ENCODE measurements at regions not wholly inside any gene's neighbourhood (a gene's known extent, or its start where the extent isn't known, plus 50 kb on each side); places are given as distances from the start of the nearest gene placed in this dataset.
"Not testable (repeated sequence)": the region's sequence is repeated elsewhere in the genome, so short reads cannot be mapped to it uniquely, and the experiment has no call there.

DNA sequence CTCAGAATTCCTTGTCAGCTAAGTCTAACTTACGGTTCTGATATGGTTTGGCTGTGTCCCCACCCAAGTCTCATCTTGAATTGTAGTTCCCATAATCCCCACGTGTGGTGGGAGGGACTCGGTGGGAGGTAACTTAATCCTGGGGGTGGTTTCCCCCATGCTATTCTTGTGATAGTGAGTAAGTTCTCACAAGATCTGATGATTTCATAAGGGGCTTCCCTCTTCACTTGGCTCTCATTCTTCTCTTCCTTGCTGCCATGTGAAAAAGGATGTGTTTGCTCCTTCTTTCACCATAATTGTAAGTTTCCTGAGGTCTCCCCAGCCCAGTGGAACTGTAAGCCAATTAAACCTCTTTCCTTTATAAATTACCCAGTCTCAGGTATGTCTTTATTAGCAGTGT, 163.0 kb downstream of the PMAIP1 start:
- not testable (repeated sequence) for DNase-seq (ENCODE audit: low read depth)

- DNase-seq (ENCODE audit: low read depth) = no peak
Observed at GRCh38 chr18:60062396-60062795, 162.6 kb downstream of the PMAIP1 start.

DNA sequence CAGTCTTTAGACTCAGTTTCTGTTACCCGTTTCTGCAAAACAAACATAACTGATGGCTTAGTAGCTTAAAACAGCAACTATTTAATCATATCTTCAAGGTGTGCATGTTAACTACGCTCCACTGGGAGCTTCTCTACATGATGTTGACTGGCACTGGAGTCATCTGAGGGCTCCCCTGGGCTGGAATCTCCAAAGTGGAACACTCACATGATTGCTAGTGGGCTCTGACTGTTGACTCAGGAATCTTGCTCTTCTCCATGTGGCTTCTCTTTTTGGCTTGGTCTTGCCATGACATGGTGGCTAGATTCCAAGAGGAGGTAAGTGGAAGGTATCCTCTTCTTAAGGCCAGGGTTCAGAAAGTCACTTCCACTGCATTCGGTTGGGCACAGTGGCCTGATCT, 160.8 kb downstream of the PMAIP1 start:
- no peak for DNase-seq (ENCODE audit: low read depth)

DNA sequence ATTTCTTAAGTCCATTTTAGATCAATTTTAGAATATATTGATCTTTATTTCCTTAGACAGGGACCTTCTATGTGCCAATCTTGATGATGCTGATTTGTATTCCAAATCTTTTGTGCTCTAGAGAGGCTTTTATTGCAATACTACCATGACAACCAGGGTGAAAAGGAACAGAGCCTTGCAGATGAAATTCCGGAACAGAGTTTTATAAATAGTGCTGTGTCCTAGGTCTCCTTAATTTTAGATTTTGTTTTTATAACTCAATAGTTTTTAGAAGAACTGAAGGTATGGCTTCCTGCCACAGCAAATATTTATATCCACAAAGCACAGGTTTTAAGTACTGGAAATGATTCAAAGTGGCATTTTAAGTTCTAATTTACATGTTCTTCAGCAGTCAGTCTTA, 160.2 kb downstream of the PMAIP1 start:
- DNase-seq (ENCODE audit: low read depth) = no peak

GRCh38 chr18:60059216-60059615, 159.4 kb downstream of the PMAIP1 start:
- no peak for DNase-seq (ENCODE audit: low read depth)

DNA sequence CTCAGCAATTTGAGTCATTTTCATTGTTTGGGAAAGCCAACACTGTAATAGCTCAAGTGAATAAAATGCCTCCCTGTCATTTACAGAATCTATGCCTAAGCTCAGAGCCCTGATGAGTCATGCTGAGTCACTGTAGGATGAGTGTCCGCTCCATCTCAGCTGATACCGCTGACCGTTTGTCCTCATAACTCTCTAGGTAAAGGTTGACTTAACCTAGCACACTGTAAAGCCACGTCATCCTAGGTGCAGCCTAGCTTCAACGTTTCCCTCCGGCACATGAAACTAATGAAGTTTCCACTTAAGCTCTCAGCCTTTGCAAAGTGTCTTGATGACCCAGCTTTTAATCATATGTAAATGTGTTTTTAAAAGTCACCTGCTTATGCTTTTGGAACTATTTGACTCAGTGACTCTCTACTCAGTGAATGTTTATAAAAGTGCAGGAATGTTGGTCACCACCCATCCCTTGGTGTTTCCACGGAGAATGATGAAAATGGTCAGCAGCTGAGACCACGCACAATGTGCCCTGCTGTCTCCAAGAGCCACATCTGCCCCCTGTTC, 154.0 kb downstream of the PMAIP1 start:
- no peak for DNase-seq (ENCODE audit: low read depth)

DNA sequence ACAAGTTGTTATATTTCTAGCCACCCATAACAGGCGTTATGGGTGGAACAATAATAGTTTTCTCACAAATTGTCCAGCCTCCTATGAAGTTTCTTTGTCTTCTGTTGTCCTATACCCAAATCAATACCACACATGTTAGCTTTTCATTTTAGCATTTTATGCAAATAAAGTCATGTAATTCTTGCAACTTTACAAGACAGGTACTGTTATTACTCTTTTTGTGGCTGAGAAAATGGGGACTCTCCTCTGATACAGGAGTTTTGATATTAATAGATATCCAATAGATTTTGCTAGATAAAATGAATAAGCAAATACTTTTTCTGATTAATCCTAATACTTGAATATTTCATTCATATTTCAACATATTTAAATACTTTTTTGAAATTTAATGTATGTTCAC, 151.0 kb downstream of the PMAIP1 start:
- no peak for DNase-seq (ENCODE audit: low read depth)

DNA sequence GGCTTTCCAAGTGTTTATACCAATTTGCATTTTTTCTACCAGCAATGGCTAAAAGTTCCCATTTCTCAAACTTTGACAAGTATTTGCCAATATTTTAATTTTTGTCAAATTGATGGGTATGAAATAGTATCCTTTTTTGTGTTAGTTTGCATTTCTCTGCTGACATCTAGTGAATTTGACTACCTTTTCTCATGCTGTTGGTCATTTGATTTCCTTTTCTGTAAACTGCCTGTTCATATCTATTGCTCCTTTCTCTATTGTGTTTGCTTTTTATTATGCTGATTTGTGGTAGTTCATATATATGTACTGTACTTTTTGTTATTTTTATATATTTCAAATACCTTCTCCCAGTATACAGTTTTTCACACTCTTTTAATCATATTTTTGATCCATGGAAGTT, 149.4 kb downstream of the PMAIP1 start:
- DNase-seq (ENCODE audit: low read depth) = no peak

- no peak for DNase-seq (ENCODE audit: low read depth)
Observed at GRCh38 chr18:60047556-60047955, 147.8 kb downstream of the PMAIP1 start.

GRCh38 chr18:60044290-60045006, 144.7 kb downstream of the PMAIP1 start:
- DNase-seq (ENCODE audit: low read depth) = no peak

DNA sequence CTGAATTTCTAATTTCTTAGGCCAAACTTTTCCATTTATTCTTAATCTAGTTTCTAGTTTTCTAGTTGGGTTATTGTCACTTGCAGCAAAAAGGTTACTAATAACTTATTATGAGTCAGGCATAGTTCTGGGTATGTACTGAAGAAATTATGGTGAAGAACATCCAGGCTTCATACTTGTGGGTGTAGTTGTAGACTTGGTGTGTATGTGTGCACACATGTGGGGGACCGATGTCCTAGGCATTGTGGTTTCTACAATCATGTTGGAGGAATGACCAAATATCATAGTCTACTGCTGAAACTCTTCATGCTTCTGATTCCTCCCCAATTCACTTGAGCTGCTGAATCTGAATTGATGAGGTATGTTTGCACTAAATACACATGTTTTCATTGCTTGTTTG, 141.2 kb downstream of the PMAIP1 start:
- no peak for DNase-seq (ENCODE audit: low read depth)

DNA sequence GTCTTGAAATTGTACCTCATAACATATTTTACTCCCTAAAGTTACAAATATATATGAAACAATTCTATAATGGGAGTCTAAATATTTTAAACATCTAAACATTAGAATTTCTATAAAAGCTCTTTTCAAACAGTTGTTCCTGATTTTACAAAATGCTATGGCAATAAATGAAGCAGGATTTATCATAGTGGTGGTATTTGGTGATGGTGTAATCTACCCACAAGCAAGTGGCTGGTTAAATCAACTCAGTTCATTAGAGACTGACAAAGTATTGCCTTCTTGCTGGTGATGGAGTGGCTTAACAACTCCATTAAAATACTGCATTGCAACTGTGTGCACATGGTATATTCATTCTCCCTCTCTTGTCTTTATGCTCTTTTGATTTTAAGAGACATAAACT, 138.9 kb downstream of the PMAIP1 start:
- DNase-seq (ENCODE audit: low read depth) = no peak

DNA sequence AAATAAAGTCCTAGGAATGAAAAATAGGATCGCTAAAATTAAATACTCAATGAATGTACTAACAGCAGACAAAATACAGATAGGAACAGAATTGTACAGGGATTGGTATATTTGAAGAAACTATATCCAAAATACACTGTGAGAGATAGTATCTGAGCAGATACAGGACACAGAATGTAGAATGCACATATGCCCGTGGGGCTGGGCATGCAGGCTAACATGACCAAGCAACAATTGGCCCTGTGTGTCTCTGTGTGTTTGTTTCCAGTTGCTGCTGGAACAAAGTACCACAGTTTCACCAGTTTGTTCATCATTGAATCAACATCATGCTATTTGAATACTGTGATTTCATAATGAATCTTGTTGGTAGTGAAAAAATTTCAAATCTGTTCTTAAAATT, 127.6 kb downstream of the PMAIP1 start:
- DNase-seq (ENCODE audit: low read depth) = no peak

DNA sequence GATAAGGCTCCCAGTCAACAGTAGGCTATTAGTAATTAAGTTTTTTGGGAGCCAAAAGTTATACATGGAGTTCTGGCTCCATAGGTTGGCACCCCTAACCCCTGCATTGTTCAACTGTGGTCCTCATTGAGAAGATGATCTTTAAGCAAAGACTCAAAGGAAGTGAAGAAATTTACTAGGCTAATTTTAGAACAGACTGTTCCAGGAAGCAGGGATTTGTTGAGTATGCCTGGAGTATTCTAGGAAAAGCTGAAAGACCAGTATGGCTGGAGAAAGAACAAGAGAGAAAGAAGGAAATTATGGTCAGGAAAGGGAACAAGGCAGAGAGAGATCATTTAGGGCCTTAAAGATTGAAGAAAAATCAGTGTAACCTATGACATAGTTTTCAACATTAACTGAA, 125.1 kb downstream of the PMAIP1 start:
- DNase-seq (ENCODE audit: low read depth) = no peak

DNA sequence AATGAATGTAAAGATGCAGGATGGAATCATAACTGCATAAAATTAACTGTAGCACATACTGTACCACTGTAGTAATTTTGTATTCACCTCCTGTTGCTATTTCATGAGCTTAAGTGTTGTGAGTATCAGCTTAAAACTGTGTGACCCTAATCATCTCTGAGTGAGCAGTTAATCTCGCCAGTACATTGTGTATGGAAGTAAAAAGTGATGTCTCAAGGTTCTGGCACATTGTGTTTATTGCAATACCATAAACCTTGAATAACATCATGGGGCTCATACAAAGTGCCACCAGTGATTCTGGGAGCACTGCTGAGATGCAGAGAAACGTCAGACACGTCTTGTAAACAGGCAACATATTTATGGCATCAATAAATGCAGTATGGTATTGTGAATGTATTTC, 124.5 kb downstream of the PMAIP1 start:
- no peak for DNase-seq (ENCODE audit: low read depth)

- no peak for DNase-seq (ENCODE audit: low read depth)
Observed at GRCh38 chr18:60022671-60023276, 123.0 kb downstream of the PMAIP1 start.

GRCh38 chr18:60021556-60021955, 121.8 kb downstream of the PMAIP1 start:
- DNase-seq (ENCODE audit: low read depth) = no peak

GRCh38 chr18:60020107-60020925, 120.5 kb downstream of the PMAIP1 start:
- no peak for DNase-seq (ENCODE audit: low read depth)

GRCh38 chr18:60019463-60019840, 119.7 kb downstream of the PMAIP1 start:
- no peak for DNase-seq (ENCODE audit: low read depth)

- no peak for DNase-seq (ENCODE audit: low read depth)
Observed at GRCh38 chr18:60018618-60019462, 119.0 kb downstream of the PMAIP1 start.

DNA sequence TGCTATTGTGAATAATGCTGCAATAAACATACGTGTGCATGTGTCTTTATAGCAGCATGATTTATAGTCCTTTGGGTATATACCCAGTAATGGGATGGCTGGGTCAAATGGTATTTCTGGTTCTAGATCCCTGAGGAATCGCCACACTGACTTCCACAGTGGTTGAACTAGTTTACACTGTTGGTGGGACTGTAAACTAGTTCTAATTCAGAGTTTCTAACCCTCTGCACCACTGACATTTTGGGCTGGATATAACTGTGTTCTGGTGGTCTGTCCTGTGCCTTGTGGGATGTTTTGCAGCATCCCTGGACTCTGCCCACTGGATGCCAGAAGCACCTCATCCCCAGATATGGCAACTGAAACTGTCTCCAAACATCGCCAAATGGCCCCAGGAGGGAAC, 118.3 kb downstream of the PMAIP1 start:
- DNase-seq (ENCODE audit: low read depth) = not testable (repeated sequence)

GRCh38 chr18:60017371-60017770, 117.6 kb downstream of the PMAIP1 start:
- DNase-seq (ENCODE audit: low read depth) = no peak

Measured in forelimb muscle (tissue), 1 donor.